ENCODE measurements at regions not wholly inside any gene's neighbourhood (a gene's known extent, or its start where the extent isn't known, plus 50 kb on each side); places are given as distances from the start of the nearest gene placed in this dataset.

GRCh38 chr5:88557881-88558280 is 289.2 kb upstream of the TMEM161B start:
- TF ChIP-seq MAX (IDR thresholded peaks at IDR 0.05) (no peak), ATF3 (IDR thresholded peaks at IDR 0.05) (no peak), EGR1 (IDR thresholded peaks at IDR 0.05; ENCODE audit: low read depth) (no peak), ZNF274 (IDR thresholded peaks at IDR 0.05; ENCODE audit: low read depth, low read length) (no peak), CBX3 (IDR thresholded peaks at IDR 0.05; ENCODE audit: low read depth) (no peak), JUND (IDR thresholded peaks at IDR 0.05) (no peak), ZBTB33 (IDR thresholded peaks at IDR 0.05; ENCODE audit: extremely low read depth, insufficient replicate concordance, low read length) (no peak), POLR2A (IDR thresholded peaks at IDR 0.05; ENCODE audit: borderline replicate concordance, extremely low read depth, insufficient read depth, insufficient read length) (no peak), FOSL1 (IDR thresholded peaks at IDR 0.05; ENCODE audit: low read depth) (no peak), CEBPB (IDR thresholded peaks at IDR 0.05; ENCODE audit: low read depth) (no peak), CTCF (IDR thresholded peaks at IDR 0.05 in 2 of 3, conservative IDR thresholded peaks at IDR 0.05 in 1 of 3; ENCODE audit: borderline replicate concordance in 1 of 3, insufficient read depth in 1 of 3, low read depth in 2 of 3, low read length in 2 of 3) (no peak), ZFX (IDR thresholded peaks at IDR 0.05) (no peak), ELF1 (IDR thresholded peaks at IDR 0.05; ENCODE audit: borderline replicate concordance, low read depth) (no peak)
- intact Hi-C loops (cut with micrococcal nuclease) = no loop called here
- Histone ChIP-seq H2AFZ (ENCODE audit: low read depth, low read length, poor library complexity, severe bottlenecking) (no peak overlapping the region), H3K79me2 (ENCODE audit: insufficient read depth, low read length) (no peaks in the 10 kb centered on the region), H3K27me3 (ENCODE audit: insufficient read depth, low read length) (no peaks in the 10 kb centered on the region), H4K20me1 (ENCODE audit: insufficient read depth) (no peaks in the 10 kb centered on the region), H3K4me1 (ENCODE audit: control insufficient read depth in 1 of 2, insufficient read depth in 2 of 2, low read length in 2 of 2) (no peaks in the 10 kb centered on the region), H3K27ac (ENCODE audit: low read depth, low read length) (no peak overlapping the region), H3K36me3 (ENCODE audit: control insufficient read depth in 1 of 2, insufficient read depth in 2 of 2, low read length in 2 of 2) (no peaks in the 10 kb centered on the region), H3K9me2 (ENCODE audit: insufficient read depth) (no peaks in the 10 kb centered on the region), H3K9ac (ENCODE audit: low read length) (no peak overlapping the region), H3K4me3 (replicated peaks in 1 of 2; ENCODE audit: low read depth in 1 of 2, low read length in 2 of 2) (no peak overlapping the region), H3K4me2 (ENCODE audit: low read length) (no peak overlapping the region), H3K9me3 (ENCODE audit: control insufficient read depth in 1 of 2, insufficient read depth in 1 of 2, low read depth in 1 of 2, low read length in 2 of 2) (no peaks in the 10 kb centered on the region)
- no peak for ATAC-seq
- no TSS peak for BruUV-seq (replicated peaks)
- CTCF ChIA-PET = no interaction called here
- RAD21 ChIA-PET (ENCODE audit: low non-redundant PET in 1 of 2, low total read pairs in 2 of 2, uncharacterized antibody in 2 of 2, unreplicated experiment in 2 of 2) = no interaction called here
- POLR2A ChIA-PET = no interaction called here
- DNase-seq (ENCODE audit: low read depth, low spot score) = no peak
